ENCODE measurements at regions not wholly inside any gene's neighbourhood (a gene's known extent, or its start where the extent isn't known, plus 50 kb on each side); places are given as distances from the start of the nearest gene placed in this dataset.

DNA sequence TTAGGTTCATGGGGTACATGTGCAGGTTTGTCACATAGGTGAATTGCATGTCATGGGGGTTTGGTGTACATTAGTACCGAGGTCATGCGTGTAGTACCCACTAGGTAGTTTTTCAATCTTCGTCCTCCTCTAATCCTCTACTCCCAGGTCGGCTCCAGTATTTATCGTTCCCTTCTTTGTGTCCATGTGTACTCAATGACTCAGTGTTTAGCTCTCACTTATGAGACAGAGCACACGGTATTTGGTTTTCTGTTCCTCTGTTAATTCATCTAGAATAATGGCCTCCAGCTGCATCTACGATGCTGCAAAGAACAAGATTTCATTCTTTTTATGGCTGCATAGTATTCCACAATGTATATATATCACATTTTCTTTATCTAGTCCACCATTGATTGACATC is 850.9 kb upstream of the MDGA2 start:
- Mint-ChIP-seq H3K27me3 (no peaks in the 10 kb centered on the region), H3K4me1 (no peaks in the 10 kb centered on the region), H3K27ac (no peak overlapping the region), H3K4me3 (no peak overlapping the region), H3K36me3 (ENCODE audit: low read depth) (no peaks in the 10 kb centered on the region)
- DNase-seq (no peak), ATAC-seq (no peak)
- H3K9me3 ChIP-seq (ENCODE audit: control insufficient read depth, low read length, poor library complexity, severe bottlenecking) = no peaks in the 10 kb centered on the region

GRCh38 chr14:48504921-48505320 is 829.5 kb upstream of the MDGA2 start:
- H3K4me1 Mint-ChIP-seq = no peaks in the 10 kb centered on the region
- H3K27ac Mint-ChIP-seq = no peak overlapping the region
- no peak for ATAC-seq
- H3K9me3 ChIP-seq (ENCODE audit: control insufficient read depth, low read length, poor library complexity, severe bottlenecking) = no peaks in the 10 kb centered on the region
- H3K27me3 Mint-ChIP-seq = no peaks in the 10 kb centered on the region
- no peak overlapping the region for H3K4me3 Mint-ChIP-seq
- no peak for DNase-seq
- no peaks in the 10 kb centered on the region for H3K36me3 Mint-ChIP-seq (ENCODE audit: low read depth)

- no peak for ATAC-seq
- H3K27me3 Mint-ChIP-seq = no peaks in the 10 kb centered on the region
- no peaks in the 10 kb centered on the region for H3K36me3 Mint-ChIP-seq (ENCODE audit: low read depth)
- no peak overlapping the region for H3K27ac Mint-ChIP-seq
- DNase-seq = no peak
- no peak overlapping the region for H3K4me3 Mint-ChIP-seq
- no peaks in the 10 kb centered on the region for H3K4me1 Mint-ChIP-seq
- H3K9me3 ChIP-seq (ENCODE audit: control insufficient read depth, low read length, poor library complexity, severe bottlenecking) = no peaks in the 10 kb centered on the region
These were observed 815.4 kb upstream of the MDGA2 start for GRCh38 chr14:48490756-48491155.

- no peaks in the 10 kb centered on the region for H3K9me3 ChIP-seq (ENCODE audit: control insufficient read depth, low read length, poor library complexity, severe bottlenecking)
- Mint-ChIP-seq H3K27ac (no peak overlapping the region), H3K4me1 (no peaks in the 10 kb centered on the region), H3K36me3 (ENCODE audit: low read depth) (no peaks in the 10 kb centered on the region), H3K4me3 (no peak overlapping the region), H3K27me3 (no peaks in the 10 kb centered on the region)
- ATAC-seq (no peak), DNase-seq (no peak)
These were observed 798.5 kb upstream of the MDGA2 start for GRCh38 chr14:48473944-48474343.

DNA sequence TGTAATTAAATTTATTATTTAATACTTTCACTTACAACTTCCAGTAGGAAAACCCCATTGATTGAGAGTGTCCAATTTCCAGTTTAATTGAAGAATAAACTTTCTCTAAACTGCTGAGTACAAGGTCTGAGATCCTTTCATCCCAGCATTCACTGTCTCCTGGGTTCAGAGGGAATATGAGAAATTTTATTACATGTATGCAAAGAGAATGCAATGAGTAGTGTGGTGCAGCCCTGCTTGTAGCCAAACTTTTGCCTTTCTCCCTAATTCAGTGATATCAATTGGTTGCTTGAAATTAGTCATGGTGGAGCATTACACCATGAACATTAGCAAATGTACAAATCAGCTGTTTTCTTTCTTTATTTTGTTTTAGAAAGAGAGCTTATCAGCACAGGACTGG is 780.6 kb upstream of the MDGA2 start:
- Mint-ChIP-seq H3K4me1 (no peaks in the 10 kb centered on the region), H3K27ac (no peak overlapping the region), H3K36me3 (ENCODE audit: low read depth) (no peaks in the 10 kb centered on the region), H3K4me3 (no peak overlapping the region), H3K27me3 (no peaks in the 10 kb centered on the region)
- ATAC-seq (no peak), DNase-seq (no peak)
- no peaks in the 10 kb centered on the region for H3K9me3 ChIP-seq (ENCODE audit: control insufficient read depth, low read length, poor library complexity, severe bottlenecking)

GRCh38 chr14:48454887-48455286 is 779.5 kb upstream of the MDGA2 start:
- no peaks in the 10 kb centered on the region for H3K9me3 ChIP-seq (ENCODE audit: control insufficient read depth, low read length, poor library complexity, severe bottlenecking)
- Mint-ChIP-seq H3K4me1 (no peaks in the 10 kb centered on the region), H3K36me3 (ENCODE audit: low read depth) (no peaks in the 10 kb centered on the region), H3K4me3 (no peak overlapping the region), H3K27ac (no peak overlapping the region), H3K27me3 (no peaks in the 10 kb centered on the region)
- ATAC-seq = no peak
- no peak for DNase-seq

DNA sequence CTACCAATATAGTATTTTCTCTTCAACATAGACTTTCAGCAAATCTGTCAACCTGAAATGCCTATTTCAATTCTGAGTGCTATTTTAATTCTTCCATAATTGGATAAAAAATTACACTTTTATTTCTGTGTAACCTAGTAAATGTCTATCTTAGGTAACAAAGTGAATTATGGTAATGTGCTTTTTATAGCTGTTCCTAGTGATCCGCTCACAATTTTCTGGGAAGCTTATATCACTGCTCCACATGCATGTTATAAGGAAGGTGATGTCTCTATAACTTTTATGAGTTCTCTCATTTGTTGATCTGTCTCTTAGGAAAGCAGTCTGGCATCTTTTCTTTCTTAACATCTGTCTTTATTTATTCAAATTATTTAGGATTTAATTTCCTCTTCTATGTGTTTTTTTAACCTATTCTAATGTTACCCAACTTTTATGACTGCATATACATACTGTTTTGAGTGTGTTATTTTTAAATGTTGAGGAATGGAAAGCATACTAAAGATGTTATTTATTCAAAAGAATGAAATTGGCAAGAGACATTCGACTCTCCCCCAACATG is 777.1 kb upstream of the MDGA2 start:
- Mint-ChIP-seq H3K4me3 (no peak overlapping the region), H3K27me3 (no peaks in the 10 kb centered on the region), H3K36me3 (ENCODE audit: low read depth) (no peaks in the 10 kb centered on the region), H3K27ac (no peak overlapping the region), H3K4me1 (no peaks in the 10 kb centered on the region)
- no peak for ATAC-seq
- no peaks in the 10 kb centered on the region for H3K9me3 ChIP-seq (ENCODE audit: control insufficient read depth, low read length, poor library complexity, severe bottlenecking)
- no peak for DNase-seq

DNA sequence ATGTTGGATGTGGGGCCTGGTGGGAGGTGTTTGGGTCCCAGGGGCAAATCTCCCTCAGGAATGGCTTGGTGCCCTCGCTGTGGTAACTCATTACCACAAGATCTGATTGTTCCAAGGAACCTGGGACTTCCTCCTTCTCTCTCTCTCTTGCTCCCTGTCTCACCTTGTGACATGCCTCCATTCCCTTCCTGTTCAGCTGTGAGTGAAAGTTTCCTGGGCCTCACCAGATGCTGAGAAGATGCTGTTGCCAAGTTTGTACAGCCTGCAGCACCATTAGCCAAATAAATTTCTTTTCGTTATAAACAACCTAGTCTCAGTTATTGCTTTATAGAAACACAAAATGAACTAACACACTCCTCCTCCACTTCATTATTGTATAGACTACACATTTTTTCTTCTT is 759.8 kb upstream of the MDGA2 start:
- DNase-seq (no peak), ATAC-seq (no peak)
- Mint-ChIP-seq H3K4me1 (no peaks in the 10 kb centered on the region), H3K27me3 (no peaks in the 10 kb centered on the region), H3K4me3 (no peak overlapping the region), H3K27ac (no peak overlapping the region), H3K36me3 (ENCODE audit: low read depth) (no peaks in the 10 kb centered on the region)
- peaks cover 3% of the 10 kb centered on the region for H3K9me3 ChIP-seq (ENCODE audit: control insufficient read depth, low read length, poor library complexity, severe bottlenecking)

DNA sequence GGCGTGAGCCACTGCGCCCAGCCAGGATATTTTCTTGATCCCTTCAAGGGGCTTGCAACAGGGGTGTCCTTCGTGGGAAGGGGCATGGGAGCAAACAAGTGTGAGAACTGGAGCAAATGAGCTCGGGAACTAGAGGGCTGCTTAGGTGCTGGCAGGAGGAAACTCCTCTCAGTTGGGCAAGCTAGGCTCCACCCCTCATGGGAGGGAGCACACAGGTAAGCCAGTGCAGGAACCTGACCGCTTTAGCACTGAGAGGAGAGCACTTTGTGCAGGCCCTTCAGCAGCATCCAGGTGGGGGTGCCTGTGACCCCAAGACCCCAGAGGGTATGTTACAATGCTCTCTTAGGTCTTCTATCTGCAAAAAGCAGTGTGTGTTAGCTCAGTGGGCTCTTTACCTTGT is 755.4 kb upstream of the MDGA2 start:
- DNase-seq (no peak), ATAC-seq (no peak)
- Mint-ChIP-seq H3K4me3 (no peak overlapping the region), H3K27ac (no peak overlapping the region), H3K27me3 (no peaks in the 10 kb centered on the region), H3K4me1 (no peaks in the 10 kb centered on the region), H3K36me3 (ENCODE audit: low read depth) (no peaks in the 10 kb centered on the region)
- H3K9me3 ChIP-seq (ENCODE audit: control insufficient read depth, low read length, poor library complexity, severe bottlenecking) = no peaks in the 10 kb centered on the region

DNA sequence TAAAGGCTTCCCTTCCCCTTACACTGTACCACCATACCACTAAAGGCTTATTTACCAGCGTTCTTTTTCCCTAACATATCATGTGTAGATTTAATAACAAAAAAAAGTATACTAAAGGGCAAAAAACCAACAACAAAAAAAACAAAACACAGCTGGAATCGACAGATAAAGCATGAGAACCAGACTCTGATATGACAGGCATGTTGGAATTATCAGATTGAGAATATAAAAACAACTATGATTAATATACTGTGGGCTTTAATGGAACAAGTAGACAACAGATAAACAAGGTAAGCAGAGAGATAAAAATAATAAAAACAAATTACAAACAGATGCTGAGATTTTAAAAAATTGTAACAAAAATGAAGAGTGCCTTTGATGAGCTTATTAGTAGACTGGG is 754.1 kb upstream of the MDGA2 start:
- no peak overlapping the region for H3K27ac Mint-ChIP-seq
- no peak overlapping the region for H3K4me3 Mint-ChIP-seq
- H3K36me3 Mint-ChIP-seq (ENCODE audit: low read depth) = no peaks in the 10 kb centered on the region
- no peak for ATAC-seq
- no peak for DNase-seq
- no peaks in the 10 kb centered on the region for H3K27me3 Mint-ChIP-seq
- no peaks in the 10 kb centered on the region for H3K4me1 Mint-ChIP-seq
- H3K9me3 ChIP-seq (ENCODE audit: control insufficient read depth, low read length, poor library complexity, severe bottlenecking) = no peaks in the 10 kb centered on the region

DNA sequence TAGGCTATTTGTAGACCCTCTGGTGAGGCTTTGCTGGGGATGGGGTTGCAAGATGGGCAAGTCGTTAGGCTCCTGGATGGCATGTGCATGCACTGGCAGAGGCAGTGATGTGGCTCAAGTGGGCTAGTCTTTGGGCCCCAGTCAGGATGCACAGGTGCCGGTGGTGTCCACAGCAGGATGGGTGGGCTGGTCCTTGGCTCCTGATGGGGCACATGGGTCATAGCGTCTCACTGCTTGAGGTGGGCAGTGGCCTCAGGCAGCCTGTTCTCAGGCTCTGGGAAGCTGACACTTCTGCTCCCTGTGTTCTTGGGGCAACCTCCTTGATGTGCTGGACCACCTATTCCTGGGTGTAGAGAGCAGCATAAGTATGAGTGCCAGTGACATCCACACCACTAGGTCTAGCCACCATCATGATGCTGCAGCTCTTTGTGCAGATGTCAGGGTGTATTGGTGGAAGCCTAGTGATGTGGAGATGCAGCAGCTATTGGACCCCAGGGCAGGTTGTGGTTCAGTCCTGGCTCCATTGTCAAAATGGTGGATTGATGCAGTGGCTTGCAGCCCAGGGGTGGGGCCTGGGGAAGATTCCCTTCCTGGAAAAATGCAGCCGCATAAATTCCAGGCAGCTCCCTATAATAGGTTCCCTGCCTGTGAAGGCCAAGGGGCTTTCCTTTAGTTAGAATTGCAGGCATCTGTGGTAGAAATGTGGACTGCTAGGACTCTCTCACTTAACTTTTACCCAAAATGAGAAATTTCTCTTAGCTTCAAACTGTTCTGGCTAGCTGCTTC is 742.5 kb upstream of the MDGA2 start:
- no peak overlapping the region for H3K4me3 Mint-ChIP-seq
- H3K27ac Mint-ChIP-seq = no peak overlapping the region
- no peaks in the 10 kb centered on the region for H3K4me1 Mint-ChIP-seq
- no peaks in the 10 kb centered on the region for H3K36me3 Mint-ChIP-seq (ENCODE audit: low read depth)
- no peak for ATAC-seq
- no peak for DNase-seq
- no peaks in the 10 kb centered on the region for H3K27me3 Mint-ChIP-seq
- no peaks in the 10 kb centered on the region for H3K9me3 ChIP-seq (ENCODE audit: control insufficient read depth, low read length, poor library complexity, severe bottlenecking)

- DNase-seq (no peak), ATAC-seq (no peak)
- H3K36me3 Mint-ChIP-seq (ENCODE audit: low read depth) = no peaks in the 10 kb centered on the region
- H3K27ac Mint-ChIP-seq = no peak overlapping the region
- no peaks in the 10 kb centered on the region for H3K27me3 Mint-ChIP-seq
- no peaks in the 10 kb centered on the region for H3K4me1 Mint-ChIP-seq
- H3K9me3 ChIP-seq (ENCODE audit: control insufficient read depth, low read length, poor library complexity, severe bottlenecking) = no peaks in the 10 kb centered on the region
- no peak overlapping the region for H3K4me3 Mint-ChIP-seq
These were observed 725.9 kb upstream of the MDGA2 start for GRCh38 chr14:48401321-48401720.

- H3K9me3 ChIP-seq (ENCODE audit: control insufficient read depth, low read length, poor library complexity, severe bottlenecking) = no peaks in the 10 kb centered on the region
- DNase-seq (no peak), ATAC-seq (no peak)
- no peak overlapping the region for H3K27ac Mint-ChIP-seq
- H3K4me3 Mint-ChIP-seq = no peak overlapping the region
- H3K4me1 Mint-ChIP-seq = no peaks in the 10 kb centered on the region
- no peaks in the 10 kb centered on the region for H3K36me3 Mint-ChIP-seq (ENCODE audit: low read depth)
- no peaks in the 10 kb centered on the region for H3K27me3 Mint-ChIP-seq
These were observed 723.4 kb upstream of the MDGA2 start for GRCh38 chr14:48398675-48399282.

- H3K4me1 Mint-ChIP-seq = no peaks in the 10 kb centered on the region
- no peak overlapping the region for H3K27ac Mint-ChIP-seq
- no peaks in the 10 kb centered on the region for H3K27me3 Mint-ChIP-seq
- DNase-seq (no peak), ATAC-seq (no peak)
- H3K9me3 ChIP-seq (ENCODE audit: control insufficient read depth, low read length, poor library complexity, severe bottlenecking) = no peaks in the 10 kb centered on the region
- no peaks in the 10 kb centered on the region for H3K36me3 Mint-ChIP-seq (ENCODE audit: low read depth)
- H3K4me3 Mint-ChIP-seq = no peak overlapping the region
These were observed 716.3 kb upstream of the MDGA2 start for GRCh38 chr14:48391661-48392060.

Measured in T-helper 17 cell (primary cell).